DMS 273 treated with DMSO at 0.1 percent for 48 hours (cell line): ENCODE measurements at regions not wholly inside any gene's neighbourhood (a gene's known extent, or its start where the extent isn't known, plus 50 kb on each side); places are given as distances from the start of the nearest gene placed in this dataset.

Experiments
- DNase-seq: peaks from one replicate; lab custom pipeline; 2025; lab: John Stamatoyannopoulos, UW

GRCh38 chr3:174651951-174652350 lies 207.2 kb upstream of the NAALADL2 start:
- DNase-seq: no peak

DNA sequence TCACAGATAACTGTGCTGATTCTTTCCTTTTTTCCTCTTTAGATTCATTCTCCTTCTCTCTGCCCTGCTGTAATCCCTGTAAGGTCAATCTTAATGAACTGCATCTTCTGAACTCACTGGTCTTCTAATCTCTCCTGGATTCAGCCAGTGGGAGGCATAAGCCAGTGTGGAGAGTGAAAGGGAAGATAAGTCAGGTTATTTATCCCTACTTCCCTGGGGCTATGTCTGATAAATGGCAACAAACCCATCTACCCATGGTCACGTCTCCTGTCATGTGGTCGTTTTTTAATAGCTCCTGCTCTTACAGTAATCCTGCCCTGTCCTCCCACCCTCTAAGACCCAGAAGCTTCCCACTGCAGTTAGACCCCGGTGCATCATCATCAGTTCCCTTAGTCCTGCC lies 199.6 kb upstream of the NAALADL2 start:
- no peak for DNase-seq

- DNase-seq: no peak
Observed at GRCh38 chr3:174662653-174663052, 196.5 kb upstream of the NAALADL2 start.

DNA sequence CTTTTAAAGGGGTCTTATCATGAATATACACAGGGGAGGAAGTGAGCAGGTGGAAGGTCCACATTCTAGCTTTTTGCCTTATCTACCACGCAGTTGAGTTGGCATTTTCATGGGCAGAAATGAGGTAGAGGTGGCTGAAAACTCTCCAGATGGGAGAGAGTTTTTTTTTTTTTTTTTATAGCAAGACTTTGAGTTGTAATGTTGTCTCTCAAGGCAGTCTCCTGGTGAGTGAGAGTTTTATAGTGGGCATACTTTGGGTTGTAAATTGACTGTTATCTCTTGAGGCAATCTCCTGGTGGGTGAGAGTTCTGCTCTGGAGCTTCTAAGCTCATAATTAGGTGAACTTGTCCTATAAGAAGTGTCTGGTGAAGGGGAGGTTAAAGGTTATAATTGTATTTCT lies 191.7 kb upstream of the NAALADL2 start:
- DNase-seq: no peak

- no peak for DNase-seq
Observed at GRCh38 chr3:174675406-174675805, 183.7 kb upstream of the NAALADL2 start.

GRCh38 chr3:174681784-174682183 lies 177.3 kb upstream of the NAALADL2 start:
- no peak for DNase-seq

DNA sequence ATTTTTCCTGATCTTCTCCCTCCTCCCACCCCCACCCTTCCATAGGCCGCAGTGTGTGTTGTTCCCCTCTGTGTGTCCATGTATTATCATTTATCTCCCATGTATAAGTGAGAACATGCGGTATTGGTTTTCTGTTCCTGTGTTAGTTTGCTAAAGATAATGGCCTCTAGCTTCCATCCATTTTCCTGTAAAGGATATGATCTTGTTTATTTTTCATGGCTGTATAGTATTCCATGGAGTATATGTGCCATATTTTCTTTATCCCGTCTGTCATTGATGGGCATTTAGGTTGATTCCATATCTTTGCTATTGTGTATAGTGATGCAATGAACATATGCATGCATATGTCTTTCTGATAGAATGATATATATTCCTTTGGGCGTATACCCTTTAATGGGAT lies 173.3 kb upstream of the NAALADL2 start:
- no peak for DNase-seq

DNA sequence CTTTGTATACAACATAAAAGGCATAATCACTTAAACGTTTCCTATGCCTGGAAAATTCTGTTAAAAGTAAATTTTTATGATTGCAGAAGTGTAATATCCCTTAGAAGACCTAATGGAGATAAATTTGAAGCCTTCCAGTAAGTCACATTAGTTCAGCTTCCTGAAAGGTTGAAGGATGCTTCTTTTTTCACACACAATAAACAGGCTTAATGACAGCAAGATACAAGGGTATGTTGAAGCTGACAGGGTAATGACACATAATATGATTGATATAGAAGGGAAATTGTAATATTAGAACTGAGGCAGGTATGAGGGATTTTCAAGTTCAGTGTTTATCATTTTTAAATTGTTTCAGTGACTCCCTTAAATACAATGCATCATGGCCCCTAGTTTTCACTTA lies 161.8 kb upstream of the NAALADL2 start:
- no peak for DNase-seq

DNA sequence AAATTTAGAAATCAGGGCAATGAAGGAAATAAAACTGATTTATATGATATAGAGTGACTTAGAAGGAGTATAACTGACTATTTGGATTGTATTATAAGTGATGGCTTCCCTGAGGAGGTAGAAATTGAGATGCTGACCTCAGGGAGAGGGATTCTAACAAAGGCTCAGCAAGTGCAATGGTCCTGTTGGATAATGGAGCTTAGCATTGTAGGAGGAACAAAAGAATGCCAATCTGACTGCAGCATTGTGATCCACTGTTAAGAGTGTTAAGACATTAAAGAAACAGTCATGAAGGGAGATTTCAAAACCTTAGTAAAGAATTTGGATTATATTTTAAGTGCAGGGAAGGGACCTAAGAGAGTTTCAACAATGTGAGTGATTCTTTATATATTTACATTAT lies 158.4 kb upstream of the NAALADL2 start:
- DNase-seq: no peak

GRCh38 chr3:174710612-174711011 lies 148.5 kb upstream of the NAALADL2 start:
- DNase-seq: no peak

GRCh38 chr3:174715386-174715785 lies 143.7 kb upstream of the NAALADL2 start:
- no peak for DNase-seq

- DNase-seq: no peak
Observed at GRCh38 chr3:174716956-174717505, 142.1 kb upstream of the NAALADL2 start.

- DNase-seq: no peak
Observed at GRCh38 chr3:174720717-174721116, 138.4 kb upstream of the NAALADL2 start.

- DNase-seq: no peak
Observed at GRCh38 chr3:174725303-174725702, 133.8 kb upstream of the NAALADL2 start.

DNA sequence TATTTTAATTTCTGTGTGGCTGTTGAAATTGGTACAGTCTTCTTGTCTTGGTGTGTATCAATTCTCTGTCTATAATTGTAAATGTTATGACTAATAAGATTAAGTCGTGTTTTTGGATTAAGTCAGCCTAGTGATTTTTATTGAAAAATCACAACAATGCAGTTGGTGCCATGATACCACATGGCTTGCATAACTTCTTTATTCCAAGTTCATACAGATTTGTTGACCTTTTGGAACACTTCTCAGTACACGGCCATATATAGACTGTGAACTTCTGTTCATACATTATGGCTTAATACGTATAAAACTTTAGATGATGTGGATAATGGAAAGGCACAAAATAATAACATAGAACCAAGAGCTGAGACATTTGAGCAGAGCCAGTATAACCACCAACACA lies 121.2 kb upstream of the NAALADL2 start:
- DNase-seq: no peak

GRCh38 chr3:174749143-174749542 lies 110.0 kb upstream of the NAALADL2 start:
- no peak for DNase-seq

DNA sequence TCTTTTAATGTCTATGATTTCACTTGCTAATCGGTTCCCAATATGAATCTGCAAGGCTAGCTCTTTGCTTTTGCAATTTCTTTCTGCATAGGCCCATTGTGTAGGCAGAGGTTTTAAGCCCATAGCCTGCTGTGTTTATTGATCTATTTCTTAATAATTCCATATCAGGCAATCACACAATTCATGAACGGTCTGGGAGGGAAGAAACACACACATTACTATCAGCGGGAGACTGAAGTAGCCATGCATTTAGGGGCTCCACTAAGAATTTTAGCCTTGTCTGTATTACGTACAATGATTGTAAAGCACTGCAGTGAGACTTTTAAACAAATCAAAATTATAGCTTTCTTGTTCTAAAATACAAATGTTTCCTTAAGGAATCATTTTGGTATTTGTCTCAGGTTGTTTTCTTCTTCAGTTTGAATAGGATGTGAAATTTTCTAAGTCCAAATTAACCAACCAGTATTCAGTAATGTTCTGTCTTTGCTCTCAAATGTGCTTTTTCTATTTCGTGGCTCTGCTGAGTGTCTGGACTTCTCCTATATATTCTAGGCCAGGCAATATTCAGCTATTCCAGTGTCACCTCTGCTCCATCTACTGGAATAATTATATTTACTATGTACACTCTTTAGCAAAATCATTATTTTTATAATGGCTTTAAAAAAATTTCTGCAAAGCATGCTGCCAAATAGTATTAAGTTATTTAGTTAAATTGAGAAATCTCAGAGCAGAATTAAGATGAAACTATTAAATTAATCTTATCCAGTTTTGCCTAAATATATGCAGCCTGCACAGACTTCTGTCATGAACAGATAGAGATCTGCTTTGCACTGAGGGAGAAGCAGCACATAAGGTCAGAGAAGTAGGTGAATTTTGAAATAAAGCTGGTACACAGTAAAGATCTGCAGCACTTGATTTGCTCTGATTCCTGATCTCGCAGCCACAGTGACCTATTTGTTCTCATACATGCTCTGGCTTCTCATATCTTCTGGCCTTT lies 103.0 kb upstream of the NAALADL2 start:
- DNase-seq: no peak

DNA sequence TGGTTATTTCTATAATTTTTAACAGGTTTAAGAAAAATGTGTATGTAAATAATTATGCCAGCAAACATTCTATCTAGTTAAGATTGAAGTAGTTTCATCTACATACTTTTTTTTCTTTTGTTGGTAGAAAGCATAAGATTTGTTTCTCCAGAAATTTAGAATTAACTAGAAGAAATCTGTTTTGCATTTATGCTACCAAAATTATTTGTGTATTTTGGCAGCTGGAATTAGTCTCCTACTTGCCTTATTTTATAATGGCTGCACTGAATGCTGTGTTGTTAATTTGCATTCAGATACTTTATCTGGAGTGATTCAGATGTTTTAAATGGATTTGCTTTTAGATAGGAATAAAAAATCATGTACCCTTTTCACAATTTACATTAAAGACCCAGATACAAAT lies 100.2 kb upstream of the NAALADL2 start:
- no peak for DNase-seq

GRCh38 chr3:174767406-174767805 lies 91.7 kb upstream of the NAALADL2 start:
- no peak for DNase-seq

DNA sequence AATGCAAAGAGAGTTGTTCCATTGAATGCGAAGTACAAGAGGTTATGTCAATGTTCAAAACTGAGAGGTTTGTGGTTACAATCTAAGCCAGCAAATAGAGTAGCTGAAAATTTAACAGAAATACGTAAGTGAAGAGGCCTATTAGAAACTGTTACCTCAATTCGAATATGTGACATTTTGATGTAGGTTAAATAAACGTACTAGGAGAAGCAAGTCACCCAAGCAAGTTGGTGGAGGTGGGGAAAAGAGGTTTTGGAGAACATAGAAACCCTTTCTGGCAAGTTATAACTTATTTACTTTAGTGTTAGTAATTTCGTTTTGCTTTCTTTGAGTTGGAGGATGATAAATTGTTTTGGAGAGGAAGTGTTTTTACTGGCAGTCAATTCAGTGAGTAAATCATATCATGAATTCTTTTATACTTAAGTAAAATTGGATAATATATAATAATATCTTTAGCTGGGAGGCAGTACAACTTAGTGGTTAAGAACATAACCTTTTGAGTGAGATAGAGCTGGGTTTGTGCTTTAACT lies 91.2 kb upstream of the NAALADL2 start:
- DNase-seq: no peak

GRCh38 chr3:174769171-174769570 lies 90.0 kb upstream of the NAALADL2 start:
- no peak for DNase-seq

- no peak for DNase-seq
Observed at GRCh38 chr3:174775603-174776002, 83.5 kb upstream of the NAALADL2 start.

GRCh38 chr3:174776123-174776522 lies 83.0 kb upstream of the NAALADL2 start:
- DNase-seq: no peak
